ENCODE measurements at regions not wholly inside any gene's neighbourhood (a gene's known extent, or its start where the extent isn't known, plus 50 kb on each side); places are given as distances from the start of the nearest gene placed in this dataset.
"Not testable (repeated sequence)": the region's sequence is repeated elsewhere in the genome, so short reads cannot be mapped to it uniquely, and the experiment has no call there.

DNA sequence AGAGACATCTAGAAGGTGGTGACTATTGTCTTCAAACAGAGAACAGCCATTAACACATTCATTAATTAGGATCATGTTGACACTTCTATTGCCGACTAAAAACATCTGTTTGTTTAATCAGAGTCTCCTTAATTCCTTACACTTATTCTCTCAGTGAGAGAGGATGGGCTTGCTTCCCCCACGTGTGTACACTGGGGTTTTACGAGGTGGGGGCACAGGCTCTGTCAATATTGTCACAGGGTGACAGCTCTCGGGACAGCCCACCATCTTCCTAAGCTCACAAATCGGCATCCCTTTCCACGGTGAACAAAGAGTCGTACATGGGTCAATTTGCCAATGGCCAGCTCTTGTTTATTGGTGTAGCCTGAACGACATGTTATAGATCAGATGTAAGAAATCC, 413.2 kb downstream of the MIAT start:
- H3K27me3 ChIP-seq (ENCODE audit: low read depth), result no peaks in the 10 kb centered on the region; the same call in none of the 2 replicates
- no peak for DNase-seq (ENCODE audit: low spot score in 2 of 2)
- in situ Hi-C loops (cut with MboI; ENCODE audit: low sequenced_read_pairs), result no loop called here
- no peaks in the 10 kb centered on the region for H3K9me3 ChIP-seq
- no peaks in the 10 kb centered on the region for H3K4me1 ChIP-seq
- H3K36me3 ChIP-seq (replicated peaks), result no peaks in the 10 kb centered on the region
- no peak overlapping the region for H3K4me3 ChIP-seq

DNA sequence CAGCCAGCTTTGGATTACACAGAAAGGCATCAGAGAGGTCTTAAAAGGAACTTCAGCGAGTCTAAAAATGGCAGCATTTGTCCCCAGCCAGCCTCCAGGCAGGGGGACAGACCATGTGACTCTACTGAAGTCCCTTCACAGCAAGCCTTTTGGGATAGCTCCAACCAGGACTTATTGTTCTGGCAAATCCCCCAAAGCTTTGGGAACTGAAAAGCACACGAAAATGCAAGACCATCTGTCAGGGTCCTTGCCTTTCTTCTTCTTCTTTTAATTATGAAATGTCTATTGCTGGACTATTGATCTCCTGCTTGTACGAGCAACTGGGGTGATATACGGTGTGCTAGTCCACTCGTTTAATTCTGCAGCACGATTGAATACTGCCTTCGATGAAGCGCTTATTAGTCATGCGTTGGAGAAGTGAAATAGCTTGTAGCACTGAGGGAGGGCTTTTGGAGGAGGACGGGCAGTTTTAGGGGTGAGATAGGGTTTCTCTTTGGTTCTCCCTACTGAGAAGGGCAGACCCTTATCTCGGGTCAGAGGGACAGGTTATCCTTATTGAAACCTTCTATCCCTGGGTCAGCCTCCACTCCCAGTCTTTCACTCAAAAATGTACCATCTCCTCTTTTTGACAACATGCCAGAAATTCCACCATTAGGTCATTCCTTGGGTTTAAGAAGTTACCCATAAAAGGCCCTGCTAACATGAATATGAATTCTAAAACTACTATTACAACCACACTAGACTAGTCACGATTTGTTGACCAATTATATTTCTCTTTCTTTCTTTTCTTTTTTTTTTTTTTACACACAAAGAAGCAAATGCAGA, 416.4 kb downstream of the MIAT start:
- Histone ChIP-seq H3K9me3 (no peaks in the 10 kb centered on the region), H3K4me1 (no peaks in the 10 kb centered on the region), H3K4me3 (no peak overlapping the region), H3K27me3 (ENCODE audit: low read depth) (no peaks in the 10 kb centered on the region; the same call in 1 of the 2 replicates), H3K36me3 (replicated peaks) (no peaks in the 10 kb centered on the region)
- DNase-seq (ENCODE audit: low spot score in 2 of 2), result no peak
- in situ Hi-C loops (cut with MboI; ENCODE audit: low sequenced_read_pairs), result no loop called here

DNA sequence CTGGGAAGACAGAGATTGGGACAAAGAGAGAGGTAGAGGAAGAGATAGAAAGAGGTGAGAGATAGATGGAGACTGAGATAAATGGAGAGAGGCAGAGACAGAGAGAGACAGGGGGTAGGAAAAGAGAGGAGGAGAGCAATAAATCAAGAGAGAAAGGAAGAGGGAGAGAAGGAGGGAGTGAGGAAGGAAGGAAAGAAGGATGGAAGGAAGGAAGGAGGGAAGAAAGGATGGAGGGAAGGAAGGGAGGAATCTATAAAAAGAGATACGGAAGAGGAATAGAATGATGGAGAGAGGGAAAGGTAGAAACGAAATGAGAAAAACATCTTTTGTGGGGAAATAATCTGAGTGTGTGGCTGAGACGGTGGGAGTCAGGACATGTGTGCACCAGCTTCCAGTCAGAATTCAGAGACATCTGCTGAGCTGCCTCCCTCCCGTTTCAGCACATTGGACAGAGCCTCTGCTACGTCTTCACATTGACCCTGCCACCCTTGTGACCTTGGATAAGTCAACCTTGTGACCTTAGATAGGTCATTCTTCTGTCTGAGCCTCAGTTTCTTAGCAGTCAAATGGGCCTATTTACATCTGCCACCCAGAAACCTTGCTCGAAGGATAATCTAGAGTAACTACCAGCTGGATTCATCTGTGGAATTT, 417.8 kb downstream of the MIAT start:
- no peaks in the 10 kb centered on the region for H3K36me3 ChIP-seq (replicated peaks)
- H3K4me1 ChIP-seq, result no peaks in the 10 kb centered on the region
- H3K9me3 ChIP-seq, result no peaks in the 10 kb centered on the region
- in situ Hi-C loops (cut with MboI; ENCODE audit: low sequenced_read_pairs), result no loop called here
- H3K27me3 ChIP-seq (ENCODE audit: low read depth), result no peaks in the 10 kb centered on the region; the same call in 1 of the 2 replicates
- no peak for DNase-seq (ENCODE audit: low spot score in 2 of 2)
- no peak overlapping the region for H3K4me3 ChIP-seq

DNA sequence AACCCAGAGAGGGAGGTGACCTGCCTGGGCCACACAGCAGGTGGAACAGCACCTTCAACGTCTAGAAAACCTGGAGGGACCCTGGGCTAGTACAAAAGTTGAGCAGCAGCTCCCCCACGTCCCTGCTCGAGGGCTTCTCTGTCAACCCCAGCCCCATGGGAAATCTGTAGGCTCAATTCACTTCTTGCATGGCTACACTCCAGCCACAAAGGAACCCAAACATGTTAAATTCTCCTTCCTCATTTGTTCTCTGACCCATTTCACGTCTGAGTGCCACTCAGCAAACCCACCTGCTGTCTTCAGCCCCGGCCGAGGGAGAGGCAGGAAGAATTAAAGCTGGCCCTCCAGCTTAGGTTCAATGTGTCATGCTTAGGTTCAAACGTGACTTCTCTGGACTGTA, 418.5 kb downstream of the MIAT start:
- in situ Hi-C loops (cut with MboI; ENCODE audit: low sequenced_read_pairs), result no loop called here

DNA sequence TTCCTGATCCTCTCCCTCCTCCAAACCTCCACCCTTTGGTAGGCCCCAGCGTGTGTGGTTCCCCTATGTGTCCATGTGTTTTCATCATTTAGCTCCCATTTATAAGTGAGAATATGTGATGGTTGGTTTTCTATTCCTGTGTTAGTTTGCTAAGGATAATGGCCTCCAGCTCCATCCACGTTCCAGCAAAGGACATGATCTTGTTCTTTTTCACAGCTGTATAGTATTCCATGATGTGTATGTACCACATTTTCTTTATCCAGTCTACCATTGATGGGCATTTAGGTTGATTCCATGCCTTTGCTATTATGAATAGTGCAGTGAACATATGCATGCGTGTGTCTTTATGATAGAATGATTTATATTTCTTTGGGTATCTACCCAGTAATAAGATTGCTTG, 420.7 kb downstream of the MIAT start:
- H3K36me3 ChIP-seq (replicated peaks); H3K9me3 ChIP-seq; H3K4me1 ChIP-seq; in situ Hi-C loops (cut with MboI; ENCODE audit: low sequenced_read_pairs); H3K4me3 ChIP-seq; DNase-seq (ENCODE audit: low spot score in 2 of 2): not testable (repeated sequence)
- H3K27me3 ChIP-seq (ENCODE audit: low read depth), result peaks cover 13% of the 10 kb centered on the region

More for the DNA sequence above, 418.5 kb downstream of the MIAT start:
- no peaks in the 10 kb centered on the region for H3K9me3 ChIP-seq
- no peaks in the 10 kb centered on the region for H3K4me1 ChIP-seq
- no peaks in the 10 kb centered on the region for H3K36me3 ChIP-seq (replicated peaks)
- no peaks in the 10 kb centered on the region; the same call in 1 of the 2 replicates for H3K27me3 ChIP-seq (ENCODE audit: low read depth)
- no peak for DNase-seq (ENCODE audit: low spot score in 2 of 2)
- H3K4me3 ChIP-seq, result no peak overlapping the region

DNA sequence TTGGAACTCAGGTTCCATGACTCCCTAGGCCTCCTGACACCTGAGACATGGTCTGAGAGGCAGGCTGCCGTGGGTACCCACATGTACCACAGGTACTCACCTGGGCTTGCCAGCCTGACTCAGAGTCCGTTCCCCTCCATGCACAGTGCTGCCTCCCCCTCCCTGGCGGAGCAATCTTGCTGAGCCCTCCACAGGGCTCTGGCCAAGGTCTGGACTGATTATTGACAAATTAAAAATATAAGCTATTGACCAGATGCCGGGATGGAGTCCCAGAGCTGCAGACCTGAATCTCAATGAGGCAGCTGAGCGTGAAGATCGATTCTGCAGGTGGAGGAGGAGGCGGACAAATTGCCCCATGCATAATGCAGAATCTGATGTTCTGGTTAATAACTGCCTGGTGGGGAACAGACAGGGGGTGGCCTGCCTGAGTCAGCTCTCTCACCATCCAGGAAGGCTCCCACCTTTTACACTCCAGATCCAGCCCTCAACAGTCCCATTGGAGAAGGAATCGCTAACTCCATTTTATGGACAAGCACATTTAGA, 422.7 kb downstream of the MIAT start:
- Histone ChIP-seq H3K36me3 (replicated peaks) (no peaks in the 10 kb centered on the region), H3K4me3 (no peak overlapping the region), H3K27me3 (ENCODE audit: low read depth) (peaks cover 21% of the 10 kb centered on the region), H3K4me1 (no peaks in the 10 kb centered on the region), H3K9me3 (no peaks in the 10 kb centered on the region)
- DNase-seq (ENCODE audit: low spot score in 2 of 2), result no peak
- in situ Hi-C loops (cut with MboI; ENCODE audit: low sequenced_read_pairs), result no loop called here

DNA sequence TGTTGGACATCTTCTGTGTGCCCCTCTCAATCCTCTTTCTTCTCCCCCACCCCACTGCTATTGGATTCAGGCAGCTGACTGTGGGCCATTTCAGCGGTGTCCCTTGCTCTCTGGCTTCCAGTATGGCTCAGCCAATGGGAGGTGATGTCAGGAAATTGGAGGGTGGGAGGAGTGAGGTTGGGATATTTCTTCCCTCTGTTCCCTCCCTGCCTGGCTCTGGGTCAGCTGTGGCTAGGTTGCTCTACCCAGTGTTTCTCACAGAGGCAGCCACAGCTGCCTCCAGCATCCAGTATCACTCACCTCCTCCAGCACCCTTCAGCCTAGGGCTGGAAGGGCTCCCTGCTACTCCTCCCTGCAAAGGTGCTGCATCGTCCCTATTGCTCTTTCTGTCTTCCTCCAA, 423.5 kb downstream of the MIAT start:
- Histone ChIP-seq H3K27me3 (ENCODE audit: low read depth) (peaks cover 21% of the 10 kb centered on the region), H3K4me1 (no peaks in the 10 kb centered on the region), H3K9me3 (no peaks in the 10 kb centered on the region), H3K4me3 (no peak overlapping the region), H3K36me3 (replicated peaks) (no peaks in the 10 kb centered on the region)
- DNase-seq (ENCODE audit: low spot score in 2 of 2), result no peak
- in situ Hi-C loops (cut with MboI; ENCODE audit: low sequenced_read_pairs), result no loop called here

DNA sequence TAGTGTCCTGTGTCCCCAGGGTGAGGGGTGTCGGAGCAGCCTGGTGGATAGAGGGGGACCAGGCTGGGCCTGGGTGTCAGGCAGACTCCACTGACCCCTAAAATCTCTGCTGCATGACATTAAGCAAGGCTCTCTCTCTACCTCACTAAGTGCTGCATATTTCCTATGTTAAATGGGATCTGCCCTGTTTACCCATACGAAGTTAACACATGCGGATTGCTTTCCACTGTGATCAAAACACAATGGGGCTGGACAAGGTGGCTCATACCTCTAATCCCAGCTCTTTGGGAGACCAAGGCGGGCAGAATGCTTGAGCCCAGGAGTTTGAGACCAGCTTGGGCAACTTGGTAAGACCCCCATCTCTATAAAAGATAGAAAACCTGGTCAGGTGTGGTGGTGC, 426.2 kb downstream of the MIAT start:
- no peaks in the 10 kb centered on the region for H3K9me3 ChIP-seq
- no peaks in the 10 kb centered on the region for H3K4me1 ChIP-seq
- no peaks in the 10 kb centered on the region for H3K36me3 ChIP-seq (replicated peaks)
- H3K27me3 ChIP-seq (ENCODE audit: low read depth), result peaks cover 24% of the 10 kb centered on the region
- no peak overlapping the region for H3K4me3 ChIP-seq
- no peak for DNase-seq (ENCODE audit: low spot score in 2 of 2)
- in situ Hi-C loops (cut with MboI; ENCODE audit: low sequenced_read_pairs), result no loop called here

DNA sequence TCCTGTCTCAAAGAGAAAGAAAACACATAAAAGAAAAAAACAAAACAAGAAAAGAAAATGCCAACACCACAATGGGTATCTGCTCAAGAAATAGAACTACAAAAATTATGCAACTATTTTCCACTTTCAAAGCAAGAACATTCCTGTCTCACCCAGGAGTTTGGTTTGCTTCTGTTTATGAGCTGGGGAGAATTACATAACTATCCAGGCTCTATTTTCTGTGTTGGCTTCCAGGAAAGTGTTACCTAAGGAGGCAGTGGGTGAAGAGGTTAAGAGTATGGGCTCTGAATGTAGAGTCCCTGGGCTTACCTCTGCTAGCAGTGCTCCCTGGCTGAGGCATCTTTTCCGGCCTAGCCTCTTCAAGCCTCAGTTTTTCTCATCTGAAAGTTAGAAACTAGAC, 426.7 kb downstream of the MIAT start:
- Histone ChIP-seq H3K36me3 (replicated peaks) (no peaks in the 10 kb centered on the region), H3K9me3 (no peaks in the 10 kb centered on the region), H3K4me3 (no peak overlapping the region), H3K4me1 (no peaks in the 10 kb centered on the region), H3K27me3 (ENCODE audit: low read depth) (peaks cover 24% of the 10 kb centered on the region)
- no peak for DNase-seq (ENCODE audit: low spot score in 2 of 2)
- in situ Hi-C loops (cut with MboI; ENCODE audit: low sequenced_read_pairs), result no loop called here

DNA sequence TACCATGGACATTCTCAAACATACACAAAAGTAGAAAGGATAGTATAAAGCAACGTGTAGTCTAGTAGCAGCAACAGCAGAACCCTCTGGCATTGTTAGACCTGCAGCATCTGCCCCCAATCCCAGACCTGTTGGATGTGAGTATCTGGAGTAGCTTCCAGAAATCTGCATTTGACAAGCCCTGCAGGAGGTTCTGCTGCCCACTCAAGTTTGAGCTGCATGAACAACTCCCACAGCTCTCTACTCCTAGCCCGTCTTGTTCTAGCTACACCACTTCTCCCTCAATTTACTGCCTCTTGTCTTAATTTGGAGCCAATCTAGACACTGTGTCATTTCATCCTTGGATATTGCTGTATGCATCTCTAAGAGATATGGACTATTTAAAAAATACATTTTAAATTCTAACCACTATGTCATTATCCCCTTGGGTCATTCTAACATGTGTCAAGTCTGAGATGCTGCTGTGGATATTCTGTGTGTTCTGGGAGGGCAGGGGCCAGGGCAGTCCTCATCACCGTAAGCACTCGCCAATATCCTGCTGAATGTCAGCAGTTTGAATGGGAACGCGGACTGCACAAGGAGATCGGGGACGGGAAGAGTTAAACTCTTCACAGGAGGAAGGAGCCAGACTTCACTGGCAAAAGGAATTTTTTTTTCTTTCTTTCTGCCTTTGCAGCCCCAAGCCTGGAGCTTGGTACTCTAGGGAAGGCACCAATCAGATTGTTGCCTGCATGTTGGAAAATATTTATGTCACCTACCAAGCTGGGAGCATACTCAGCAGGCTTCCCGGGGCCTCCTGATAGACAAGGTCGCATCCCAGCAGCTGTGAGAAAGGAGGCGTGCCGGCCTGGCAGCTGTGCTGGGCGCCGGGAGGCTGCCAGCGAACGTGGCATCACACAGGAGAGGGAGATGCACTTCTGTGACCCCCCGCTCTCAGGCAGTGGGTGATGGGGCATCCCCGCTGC, 429.0 kb downstream of the MIAT start:
- H3K27me3 ChIP-seq (ENCODE audit: low read depth), result peaks cover 22% of the 10 kb centered on the region
- in situ Hi-C loops (cut with MboI; ENCODE audit: low sequenced_read_pairs), result no loop called here
- no peaks in the 10 kb centered on the region for H3K4me1 ChIP-seq
- no peaks in the 10 kb centered on the region for H3K9me3 ChIP-seq
- no peak for DNase-seq (ENCODE audit: low spot score in 2 of 2)
- H3K36me3 ChIP-seq (replicated peaks), result no peaks in the 10 kb centered on the region
- H3K4me3 ChIP-seq, result no peak overlapping the region

DNA sequence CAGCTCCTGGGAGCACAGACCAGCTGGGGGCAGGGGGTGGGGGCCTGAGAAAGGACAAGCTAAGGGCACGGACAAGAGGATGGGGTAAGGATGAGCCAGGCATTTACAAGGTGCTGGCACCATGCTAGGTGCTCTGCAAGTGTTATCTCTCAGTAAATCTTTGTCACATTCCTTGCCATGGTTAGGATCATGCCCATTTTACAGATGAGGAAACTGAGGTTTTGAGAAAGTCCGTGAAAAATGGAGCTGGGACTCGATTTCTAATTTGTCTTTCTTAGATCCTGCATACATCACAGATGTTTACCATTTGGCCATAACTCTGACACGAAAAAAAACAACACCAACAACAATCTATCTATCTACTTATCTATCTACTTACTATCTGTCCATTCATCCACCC, 429.7 kb downstream of the MIAT start:
- Histone ChIP-seq H3K4me3 (no peak overlapping the region), H3K4me1 (no peaks in the 10 kb centered on the region), H3K36me3 (replicated peaks) (no peaks in the 10 kb centered on the region), H3K27me3 (ENCODE audit: low read depth) (peaks cover 18% of the 10 kb centered on the region), H3K9me3 (no peaks in the 10 kb centered on the region)
- no peak for DNase-seq (ENCODE audit: low spot score in 2 of 2)
- in situ Hi-C loops (cut with MboI; ENCODE audit: low sequenced_read_pairs), result no loop called here

DNA sequence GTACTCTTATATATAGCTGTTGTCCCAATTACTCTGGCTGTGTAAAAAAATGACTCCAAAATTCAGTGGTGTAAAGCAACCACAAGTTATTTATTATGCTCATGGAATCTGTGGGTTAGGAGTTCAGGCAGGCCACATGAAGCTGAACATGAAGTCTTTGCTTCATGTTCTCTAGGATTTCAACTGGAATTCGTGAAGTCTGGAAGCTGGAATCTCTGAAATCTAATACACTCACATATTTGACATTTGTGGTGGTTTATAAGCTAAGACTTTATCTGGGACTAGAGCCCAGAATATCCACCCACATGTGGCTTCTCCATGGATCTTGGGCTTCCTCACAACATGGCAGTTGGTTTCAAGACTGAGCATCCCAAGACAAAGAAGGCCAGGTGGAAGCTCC, 430.6 kb downstream of the MIAT start:
- in situ Hi-C loops (cut with MboI; ENCODE audit: low sequenced_read_pairs), result no loop called here
- H3K27me3 ChIP-seq (ENCODE audit: low read depth), result peaks cover 11% of the 10 kb centered on the region
- no peaks in the 10 kb centered on the region for H3K36me3 ChIP-seq (replicated peaks)
- no peak for DNase-seq (ENCODE audit: low spot score in 2 of 2)
- H3K4me3 ChIP-seq, result no peak overlapping the region
- no peaks in the 10 kb centered on the region for H3K4me1 ChIP-seq
- no peaks in the 10 kb centered on the region for H3K9me3 ChIP-seq

DNA sequence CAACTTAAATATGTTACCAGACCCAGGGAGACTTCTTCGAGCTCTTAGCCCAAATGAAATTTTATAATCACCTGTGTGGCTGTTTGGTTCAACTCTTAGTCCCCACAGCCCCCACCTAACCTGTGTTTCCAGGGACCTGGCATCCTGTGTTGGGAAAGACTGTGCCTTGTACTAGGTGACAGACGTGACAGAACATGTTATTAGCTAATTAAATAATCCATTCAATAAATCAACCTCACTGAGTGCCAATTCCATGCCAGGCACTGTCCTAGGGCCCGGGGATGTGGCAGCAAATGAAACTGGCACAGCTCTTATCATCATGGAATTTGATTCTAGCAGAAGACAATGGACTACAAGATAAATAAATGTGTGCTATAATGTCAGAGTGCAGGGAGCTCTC, 431.9 kb downstream of the MIAT start:
- H3K36me3 ChIP-seq (replicated peaks), result no peaks in the 10 kb centered on the region
- no peaks in the 10 kb centered on the region for H3K4me1 ChIP-seq
- no peak for DNase-seq (ENCODE audit: low spot score in 2 of 2)
- H3K4me3 ChIP-seq, result no peak overlapping the region
- H3K9me3 ChIP-seq, result no peaks in the 10 kb centered on the region
- in situ Hi-C loops (cut with MboI; ENCODE audit: low sequenced_read_pairs), result no loop called here
- peaks cover 9% of the 10 kb centered on the region for H3K27me3 ChIP-seq (ENCODE audit: low read depth)
